HCT116 (cell line): ENCODE measurements at regions not wholly inside any gene's neighbourhood (a gene's known extent, or its start where the extent isn't known, plus 50 kb on each side); places are given as distances from the start of the nearest gene placed in this dataset.

ENCODE experiments used
- ATF3 ChIP-seq: IDR thresholded peaks from 2 replicates; pipeline ENCODE4 v1.6.1; 2012
- CTCF ChIP-seq, 3 experiments: fragments of 200-600 bp in 1 of 3; sonication (generic) in 1 of 3; IDR thresholded peaks in 2 of 3; conservative IDR thresholded peaks in 1 of 3; 2 replicates each; pipeline ENCODE4 v1.5.1; 2012 to 2017; ENCODE audit warnings: low read depth in 2 of 3, low read length in 2 of 3, antibody characterized with exemption in 1 of 3, borderline replicate concordance in 1 of 3, control low read depth in 1 of 3, mild to moderate bottlenecking in 1 of 3, mixed read lengths in 1 of 3, mixed run types in 1 of 3, moderate library complexity in 1 of 3; ENCODE audit not compliant: insufficient read depth in 1 of 3
- POLR2A ChIP-seq: IDR thresholded peaks from 2 replicates; pipeline ENCODE4 v1.7.0; 2011; ENCODE audit warnings: borderline replicate concordance; ENCODE audit not compliant: insufficient read depth, insufficient read length; ENCODE audit errors: extremely low read depth
- POLR2AphosphoS5 ChIP-seq: IDR thresholded peaks from 2 replicates; pipeline ENCODE4 v1.6.1; 2011; ENCODE audit warnings: mild to moderate bottlenecking, low read depth, low read length, moderate library complexity
- SP1 ChIP-seq: IDR thresholded peaks from 2 replicates; pipeline ENCODE4 v1.6.1; 2012; ENCODE audit warnings: low read depth

- TF ChIP-seq CTCF (IDR thresholded peaks at IDR 0.05 in 2 of 3, conservative IDR thresholded peaks at IDR 0.05 in 1 of 3; ENCODE audit: borderline replicate concordance in 1 of 3, insufficient read depth in 1 of 3, low read depth in 2 of 3, low read length in 2 of 3), result no peak
- TF ChIP-seq POLR2AphosphoS5, result no peak
- no peak for TF ChIP-seq ATF3
- no peak for TF ChIP-seq POLR2A
- no peak for TF ChIP-seq SP1
These were observed 229.9 kb upstream of the TTC29 start for GRCh38 chr4:147175460-147176025.
